Muscle layer of duodenum (tissue), 2 donors: ENCODE measurements at regions not wholly inside any gene's neighbourhood (a gene's known extent, or its start where the extent isn't known, plus 50 kb on each side); places are given as distances from the start of the nearest gene placed in this dataset.

Experiments used
- H3K27ac ChIP-seq: one replicate; pipeline ENCODE4 v1.7.0; 2013; ENCODE audit warnings: mild to moderate bottlenecking, low read length
- H3K27me3 ChIP-seq: one replicate; pipeline ENCODE4 v1.7.0; 2013; ENCODE audit warnings: low read depth, mild to moderate bottlenecking, control low read depth, low read length
- H3K36me3 ChIP-seq, 2 donors: one replicate each; pipeline ENCODE4 v1.7.0; 2013; ENCODE audit warnings: low read length in 2 of 2, control low read depth in 1 of 2, mild to moderate bottlenecking in 1 of 2; ENCODE audit not compliant: insufficient read depth in 2 of 2, control insufficient read depth in 1 of 2
- H3K4me1 ChIP-seq, 2 donors: one replicate each; pipeline ENCODE4 v1.7.0; 2013; ENCODE audit warnings: low read length in 2 of 2, mild to moderate bottlenecking in 2 of 2, control low read depth in 1 of 2, moderate library complexity in 1 of 2; ENCODE audit not compliant: insufficient read depth in 2 of 2, control insufficient read depth in 1 of 2
- H3K4me3 ChIP-seq, 2 donors: one replicate each; pipeline ENCODE4 v1.7.0; 2013; ENCODE audit warnings: low read length in 2 of 2, low read depth in 1 of 2, mild to moderate bottlenecking in 1 of 2
- H3K9me3 ChIP-seq, 2 donors: one replicate each; pipeline ENCODE4 v1.7.0; 2013; ENCODE audit warnings: low read length in 2 of 2, control low read depth in 1 of 2, mild to moderate bottlenecking in 1 of 2; ENCODE audit not compliant: control insufficient read depth in 1 of 2
- donor health status: healthy.

- no peaks in the 10 kb centered on the region for H3K27me3 ChIP-seq
- H3K27ac ChIP-seq, result no peak overlapping the region
- H3K36me3 ChIP-seq, result no peaks in the 10 kb centered on the region
- H3K4me1 ChIP-seq, result no peaks in the 10 kb centered on the region
- H3K4me3 ChIP-seq, result no peak overlapping the region
- H3K9me3 ChIP-seq, result no peaks in the 10 kb centered on the region
Observed at GRCh38 chr16:9597967-9598730, 506.7 kb downstream of the HAPSTR1 start.

GRCh38 chr16:9598731-9599083 is 507.3 kb downstream of the HAPSTR1 start:
- Histone ChIP-seq H3K4me3 (no peak overlapping the region), H3K27me3 (no peaks in the 10 kb centered on the region), H3K9me3 (no peaks in the 10 kb centered on the region), H3K4me1 (no peaks in the 10 kb centered on the region), H3K36me3 (no peaks in the 10 kb centered on the region), H3K27ac (no peak overlapping the region)

- no peaks in the 10 kb centered on the region for H3K4me1 ChIP-seq
- no peaks in the 10 kb centered on the region for H3K36me3 ChIP-seq
- H3K27ac ChIP-seq, result no peak overlapping the region
- no peaks in the 10 kb centered on the region for H3K27me3 ChIP-seq
- no peaks in the 10 kb centered on the region for H3K9me3 ChIP-seq
- no peak overlapping the region for H3K4me3 ChIP-seq
Observed at GRCh38 chr16:9599415-9600120, 508.1 kb downstream of the HAPSTR1 start.

GRCh38 chr16:9602189-9602588 is 510.7 kb downstream of the HAPSTR1 start:
- H3K36me3 ChIP-seq, result no peaks in the 10 kb centered on the region
- no peaks in the 10 kb centered on the region for H3K27me3 ChIP-seq
- no peak overlapping the region for H3K4me3 ChIP-seq
- no peak overlapping the region for H3K27ac ChIP-seq
- H3K9me3 ChIP-seq, result no peaks in the 10 kb centered on the region
- H3K4me1 ChIP-seq, result no peaks in the 10 kb centered on the region

- Histone ChIP-seq H3K36me3 (no peaks in the 10 kb centered on the region), H3K4me3 (no peak overlapping the region), H3K27me3 (no peaks in the 10 kb centered on the region), H3K9me3 (no peaks in the 10 kb centered on the region), H3K27ac (no peak overlapping the region), H3K4me1 (no peaks in the 10 kb centered on the region)
Observed at GRCh38 chr16:9603316-9603715, 511.9 kb downstream of the HAPSTR1 start.

- Histone ChIP-seq H3K36me3 (no peaks in the 10 kb centered on the region), H3K27ac (no peak overlapping the region), H3K27me3 (no peaks in the 10 kb centered on the region), H3K9me3 (no peaks in the 10 kb centered on the region), H3K4me1 (no peaks in the 10 kb centered on the region), H3K4me3 (no peak overlapping the region)
Observed at GRCh38 chr16:9607515-9608230, 516.2 kb downstream of the HAPSTR1 start.

GRCh38 chr16:9610727-9611126 is 519.3 kb downstream of the HAPSTR1 start:
- Histone ChIP-seq H3K36me3 (no peaks in the 10 kb centered on the region), H3K27ac (no peak overlapping the region), H3K9me3 (no peaks in the 10 kb centered on the region), H3K27me3 (no peaks in the 10 kb centered on the region), H3K4me3 (no peak overlapping the region), H3K4me1 (no peaks in the 10 kb centered on the region)

- H3K4me1 ChIP-seq, result no peaks in the 10 kb centered on the region
- H3K27ac ChIP-seq, result no peak overlapping the region
- H3K27me3 ChIP-seq, result no peaks in the 10 kb centered on the region
- no peak overlapping the region for H3K4me3 ChIP-seq
- H3K36me3 ChIP-seq, result no peaks in the 10 kb centered on the region
- no peaks in the 10 kb centered on the region for H3K9me3 ChIP-seq
Observed at GRCh38 chr16:9612267-9612666, 520.8 kb downstream of the HAPSTR1 start.

GRCh38 chr16:9614389-9614788 is 522.9 kb downstream of the HAPSTR1 start:
- no peaks in the 10 kb centered on the region for H3K27me3 ChIP-seq
- H3K27ac ChIP-seq, result no peak overlapping the region
- no peak overlapping the region for H3K4me3 ChIP-seq
- no peaks in the 10 kb centered on the region for H3K9me3 ChIP-seq
- H3K4me1 ChIP-seq, result no peaks in the 10 kb centered on the region
- no peaks in the 10 kb centered on the region for H3K36me3 ChIP-seq

- no peak overlapping the region for H3K27ac ChIP-seq
- no peaks in the 10 kb centered on the region for H3K27me3 ChIP-seq
- H3K4me1 ChIP-seq, result no peaks in the 10 kb centered on the region
- H3K36me3 ChIP-seq, result no peaks in the 10 kb centered on the region
- peaks cover 0 to 5% of the 10 kb centered on the region in 2 donors for H3K9me3 ChIP-seq
- H3K4me3 ChIP-seq, result no peak overlapping the region
Observed at GRCh38 chr16:9622268-9622667, 530.8 kb downstream of the HAPSTR1 start.

GRCh38 chr16:9625122-9625521 is 533.7 kb downstream of the HAPSTR1 start:
- Histone ChIP-seq H3K27me3 (no peaks in the 10 kb centered on the region), H3K27ac (no peak overlapping the region), H3K4me3 (no peak overlapping the region), H3K9me3 (no peaks in the 10 kb centered on the region), H3K36me3 (no peaks in the 10 kb centered on the region), H3K4me1 (no peaks in the 10 kb centered on the region)
